ENCODE measurements at regions not wholly inside any gene's neighbourhood (a gene's known extent, or its start where the extent isn't known, plus 50 kb on each side); places are given as distances from the start of the nearest gene placed in this dataset.

- no peaks in the 10 kb centered on the region for H3K9me3 ChIP-seq
- DNase-seq (ENCODE audit: low spot score), result no peak
These were observed 53.7 kb upstream of the KDM4C start for GRCh38 chr9:6703898-6704639.

DNA sequence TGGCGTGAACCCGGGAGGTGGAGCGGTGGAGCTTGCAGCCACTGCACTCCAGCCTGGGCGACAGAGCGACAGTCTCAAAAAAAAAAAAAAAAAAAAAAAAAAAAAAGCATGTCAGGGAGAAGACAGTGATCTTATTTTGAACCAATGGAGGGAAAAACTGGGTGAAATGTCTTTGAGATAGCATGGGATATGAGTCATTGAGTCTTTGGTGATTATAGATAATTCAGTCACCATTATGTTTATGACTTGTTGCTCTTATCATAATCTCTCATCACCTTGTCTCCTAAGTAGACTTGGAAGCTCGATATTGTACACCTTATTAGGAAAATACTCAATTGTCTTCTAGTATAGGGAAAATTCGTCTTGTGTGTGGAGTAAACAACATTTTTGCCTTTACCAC is 55.1 kb upstream of the KDM4C start:
- Histone ChIP-seq H3K9me3 (no peaks in the 10 kb centered on the region), H3K36me3 (no peaks in the 10 kb centered on the region), H3K27me3 (replicated peaks; ENCODE audit: insufficient read depth) (no peaks in the 10 kb centered on the region), H3K4me1 (ENCODE audit: control insufficient read depth in 1 of 2, low read depth in 2 of 2) (no peaks in the 10 kb centered on the region), H3K4me3 (no peak overlapping the region), H3K27ac (no peak overlapping the region)
- no peak for DNase-seq (ENCODE audit: low spot score)
- ATAC-seq (ENCODE audit: insufficient number of reproducible peaks, low FRiP score, low read depth), result no peak
- TF ChIP-seq, protein P1, sequence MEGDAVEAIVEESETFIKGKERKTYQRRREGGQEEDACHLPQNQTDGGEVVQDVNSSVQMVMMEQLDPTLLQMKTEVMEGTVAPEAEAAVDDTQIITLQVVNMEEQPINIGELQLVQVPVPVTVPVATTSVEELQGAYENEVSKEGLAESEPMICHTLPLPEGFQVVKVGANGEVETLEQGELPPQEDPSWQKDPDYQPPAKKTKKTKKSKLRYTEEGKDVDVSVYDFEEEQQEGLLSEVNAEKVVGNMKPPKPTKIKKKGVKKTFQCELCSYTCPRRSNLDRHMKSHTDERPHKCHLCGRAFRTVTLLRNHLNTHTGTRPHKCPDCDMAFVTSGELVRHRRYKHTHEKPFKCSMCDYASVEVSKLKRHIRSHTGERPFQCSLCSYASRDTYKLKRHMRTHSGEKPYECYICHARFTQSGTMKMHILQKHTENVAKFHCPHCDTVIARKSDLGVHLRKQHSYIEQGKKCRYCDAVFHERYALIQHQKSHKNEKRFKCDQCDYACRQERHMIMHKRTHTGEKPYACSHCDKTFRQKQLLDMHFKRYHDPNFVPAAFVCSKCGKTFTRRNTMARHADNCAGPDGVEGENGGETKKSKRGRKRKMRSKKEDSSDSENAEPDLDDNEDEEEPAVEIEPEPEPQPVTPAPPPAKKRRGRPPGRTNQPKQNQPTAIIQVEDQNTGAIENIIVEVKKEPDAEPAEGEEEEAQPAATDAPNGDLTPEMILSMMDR (IDR thresholded peaks at IDR 0.05), result no peak

More at GRCh38 chr9:6703898-6704639, 53.7 kb upstream of the KDM4C start:
- Histone ChIP-seq H3K27me3 (replicated peaks; ENCODE audit: insufficient read depth) (no peaks in the 10 kb centered on the region), H3K27ac (peak overlapping the region in 1 of 2 donors; percentile 73), H3K4me1 (ENCODE audit: control insufficient read depth in 1 of 2, low read depth in 2 of 2) (no peaks in the 10 kb centered on the region), H3K4me3 (peak overlapping the region; percentile 76), H3K36me3 (no peaks in the 10 kb centered on the region)
- TF ChIP-seq, protein P1 (IDR thresholded peaks at IDR 0.05), result no peak
- peak; percentile 67 for ATAC-seq (ENCODE audit: insufficient number of reproducible peaks, low FRiP score, low read depth)

GRCh38 chr9:6696178-6696577 is 50.6 kb upstream of the GLDC start:
- DNase-seq (ENCODE audit: low spot score), result no peak
- Histone ChIP-seq H3K9me3 (no peaks in the 10 kb centered on the region), H3K27ac (no peak overlapping the region), H3K36me3 (no peaks in the 10 kb centered on the region), H3K4me1 (ENCODE audit: control insufficient read depth in 1 of 2, low read depth in 2 of 2) (no peaks in the 10 kb centered on the region), H3K27me3 (replicated peaks; ENCODE audit: insufficient read depth) (no peaks in the 10 kb centered on the region), H3K4me3 (no peak overlapping the region)
- ATAC-seq (ENCODE audit: insufficient number of reproducible peaks, low FRiP score, low read depth), result no peak
- TF ChIP-seq, protein P1 (IDR thresholded peaks at IDR 0.05), result no peak

GRCh38 chr9:6695121-6695814 is 49.7 kb upstream of the GLDC start:
- Histone ChIP-seq H3K4me3 (no peak overlapping the region), H3K9me3 (no peaks in the 10 kb centered on the region), H3K4me1 (ENCODE audit: control insufficient read depth in 1 of 2, low read depth in 2 of 2) (no peaks in the 10 kb centered on the region), H3K27me3 (replicated peaks; ENCODE audit: insufficient read depth) (no peaks in the 10 kb centered on the region), H3K36me3 (no peaks in the 10 kb centered on the region), H3K27ac (no peak overlapping the region)
- ATAC-seq (ENCODE audit: insufficient number of reproducible peaks, low FRiP score, low read depth), result no peak
- TF ChIP-seq, protein P1 (IDR thresholded peaks at IDR 0.05), result no peak
- no peak for DNase-seq (ENCODE audit: low spot score)
